Right lobe of liver (tissue), 4 donors: ENCODE measurements at regions not wholly inside any gene's neighbourhood (a gene's known extent, or its start where the extent isn't known, plus 50 kb on each side); places are given as distances from the start of the nearest gene placed in this dataset.

Experiments used
- CTCF ChIP-seq, 4 donors: fragments of 200-600 bp in 3 of 4; fragments of 450-650 bp in 1 of 4; IDR thresholded peaks; one replicate each; pipeline versions ENCODE4 v1.5.1 to v1.8.0; 2016 to 2022; ENCODE audit warnings: antibody characterized with exemption in 4 of 4, mild to moderate bottlenecking in 2 of 4
- POLR2A ChIP-seq: fragments of 450-650 bp; IDR thresholded peaks from one replicate; pipeline ENCODE4 v1.6.1; 2017; ENCODE audit warnings: antibody characterized with exemption, mild to moderate bottlenecking
- donor health status: DM: no; HTN: no; CAD: no.
- donor health status: DM: no; HTN: no; CAD: no.
- donor health status: DM: no; HTN: yes; CAD: no.

GRCh38 chr12:13367973-13368372, 171.4 kb downstream of the EMP1 start:
- TF ChIP-seq CTCF (IDR thresholded peaks at IDR 0.05) = no peak
- TF ChIP-seq POLR2A = no peak
